ENCODE measurements at regions not wholly inside any gene's neighbourhood (a gene's known extent, or its start where the extent isn't known, plus 50 kb on each side); places are given as distances from the start of the nearest gene placed in this dataset.
"Not testable (repeated sequence)": the region's sequence is repeated elsewhere in the genome, so short reads cannot be mapped to it uniquely, and the experiment has no call there.

DNA sequence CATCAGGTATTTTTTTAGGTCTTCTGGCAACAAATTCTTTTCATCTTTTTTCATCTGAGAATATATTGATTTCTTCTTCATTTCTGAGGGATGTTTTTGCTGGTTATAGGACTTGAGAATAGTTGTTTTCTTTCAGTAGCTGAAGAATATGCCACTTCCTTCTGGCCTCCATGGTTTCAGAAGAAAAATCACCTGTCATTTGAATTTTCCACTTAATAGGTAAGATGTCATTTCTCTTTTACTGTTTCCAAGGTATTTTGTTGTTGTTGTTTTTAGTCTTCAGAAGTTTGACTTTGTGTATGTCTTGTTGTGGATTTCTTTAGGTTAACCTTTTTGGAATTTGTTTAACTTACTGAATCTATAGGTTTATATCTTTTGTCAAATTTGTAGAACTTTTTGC lies 257.8 kb upstream of the AMIGO2 start:
- no peaks in the 10 kb centered on the region for H3K36me3 ChIP-seq
- no peak overlapping the region for H3K9ac ChIP-seq (ENCODE audit: low read depth in 2 of 2, low read length in 2 of 2)
- no peak overlapping the region for H3K4me3 ChIP-seq
- TF ChIP-seq, protein P1, sequence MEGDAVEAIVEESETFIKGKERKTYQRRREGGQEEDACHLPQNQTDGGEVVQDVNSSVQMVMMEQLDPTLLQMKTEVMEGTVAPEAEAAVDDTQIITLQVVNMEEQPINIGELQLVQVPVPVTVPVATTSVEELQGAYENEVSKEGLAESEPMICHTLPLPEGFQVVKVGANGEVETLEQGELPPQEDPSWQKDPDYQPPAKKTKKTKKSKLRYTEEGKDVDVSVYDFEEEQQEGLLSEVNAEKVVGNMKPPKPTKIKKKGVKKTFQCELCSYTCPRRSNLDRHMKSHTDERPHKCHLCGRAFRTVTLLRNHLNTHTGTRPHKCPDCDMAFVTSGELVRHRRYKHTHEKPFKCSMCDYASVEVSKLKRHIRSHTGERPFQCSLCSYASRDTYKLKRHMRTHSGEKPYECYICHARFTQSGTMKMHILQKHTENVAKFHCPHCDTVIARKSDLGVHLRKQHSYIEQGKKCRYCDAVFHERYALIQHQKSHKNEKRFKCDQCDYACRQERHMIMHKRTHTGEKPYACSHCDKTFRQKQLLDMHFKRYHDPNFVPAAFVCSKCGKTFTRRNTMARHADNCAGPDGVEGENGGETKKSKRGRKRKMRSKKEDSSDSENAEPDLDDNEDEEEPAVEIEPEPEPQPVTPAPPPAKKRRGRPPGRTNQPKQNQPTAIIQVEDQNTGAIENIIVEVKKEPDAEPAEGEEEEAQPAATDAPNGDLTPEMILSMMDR (IDR thresholded peaks at IDR 0.05), result no peak
- H3K27ac ChIP-seq, result no peak overlapping the region
- H3K9me3 ChIP-seq, result no peaks in the 10 kb centered on the region
- no peaks in the 10 kb centered on the region for H3K4me1 ChIP-seq
- H3K27me3 ChIP-seq, result no peaks in the 10 kb centered on the region
- intact Hi-C loops (cut with DNase I), result no loop called here
- no peak for DNase-seq

DNA sequence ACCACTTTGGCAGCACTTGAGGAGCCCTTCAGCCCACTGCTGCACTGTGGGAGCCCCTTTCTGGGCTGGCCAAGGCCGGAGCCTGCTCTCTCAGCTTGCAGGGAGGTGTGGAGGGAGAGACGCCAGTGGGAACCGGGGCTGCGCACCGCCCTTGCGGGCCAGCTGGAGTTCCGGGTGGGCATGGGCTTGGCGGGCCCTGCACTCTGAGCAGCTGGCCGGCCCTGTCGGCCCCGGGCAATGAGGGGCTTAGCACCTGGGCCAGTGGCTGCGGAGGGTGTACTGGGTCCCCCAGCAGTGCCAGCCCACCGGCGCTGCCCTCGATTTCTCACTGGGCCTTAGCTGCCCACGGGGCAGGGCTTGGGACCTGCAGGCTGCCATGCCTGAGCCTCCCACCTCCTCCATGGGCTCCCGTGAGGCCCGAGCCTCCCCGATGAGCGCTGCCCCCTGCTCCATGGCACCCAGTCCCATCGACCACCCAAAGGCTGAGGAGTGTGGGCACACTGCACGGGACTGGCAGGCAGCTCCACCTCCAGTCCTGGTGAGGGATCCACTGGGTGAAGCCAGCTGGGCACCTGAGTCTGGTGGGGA lies 253.6 kb upstream of the AMIGO2 start:
- intact Hi-C loops (cut with DNase I); H3K9ac ChIP-seq (ENCODE audit: low read depth in 2 of 2, low read length in 2 of 2): not testable (repeated sequence)

DNA sequence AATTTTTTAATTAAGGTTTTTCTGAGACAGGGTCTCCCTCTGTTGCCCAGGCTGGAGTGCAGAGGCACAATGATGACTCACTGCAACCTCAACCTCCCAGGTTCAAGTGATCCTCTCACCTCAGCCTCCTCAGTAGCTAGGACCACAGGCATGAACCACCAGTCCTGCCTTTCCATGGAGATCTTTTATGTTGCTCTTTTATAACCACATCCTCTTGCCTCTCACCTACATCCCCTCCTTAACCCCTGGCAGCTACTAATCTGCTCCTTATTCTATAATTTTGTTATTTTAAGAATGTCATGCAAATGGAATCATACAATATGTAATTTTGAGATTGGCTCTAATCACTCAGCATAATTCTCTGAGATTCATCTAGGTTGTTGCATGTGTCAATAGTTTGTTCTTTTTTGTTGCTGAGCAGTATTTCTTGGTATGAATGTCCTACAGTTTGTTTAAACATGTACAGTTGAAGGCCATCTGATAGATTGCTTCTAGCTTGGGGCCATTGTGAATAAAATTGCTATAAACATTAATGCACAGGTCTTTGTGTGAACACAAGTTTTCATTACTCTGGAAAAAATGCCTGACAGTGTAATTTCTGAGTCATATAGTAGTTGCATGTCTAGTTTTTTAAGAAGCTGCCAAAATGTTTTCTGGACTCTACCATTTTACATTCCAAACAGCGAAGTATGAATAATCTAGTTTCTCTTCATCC lies 249.2 kb upstream of the AMIGO2 start:
- no peak overlapping the region for H3K9ac ChIP-seq (ENCODE audit: low read depth in 2 of 2, low read length in 2 of 2)
- intact Hi-C loops (cut with DNase I), result no loop called here
- H3K27ac ChIP-seq, result no peak overlapping the region
- H3K9me3 ChIP-seq, result no peaks in the 10 kb centered on the region
- TF ChIP-seq, protein P1 (IDR thresholded peaks at IDR 0.05), result no peak
- H3K4me1 ChIP-seq, result no peaks in the 10 kb centered on the region
- no peak overlapping the region for H3K4me3 ChIP-seq
- DNase-seq, result no peak
- no peaks in the 10 kb centered on the region for H3K36me3 ChIP-seq
- H3K27me3 ChIP-seq, result no peaks in the 10 kb centered on the region

More for the DNA sequence above, 253.6 kb upstream of the AMIGO2 start:
- not testable (repeated sequence) for DNase-seq, H3K36me3 ChIP-seq, H3K9me3 ChIP-seq, H3K4me1 ChIP-seq, H3K4me3 ChIP-seq, H3K27me3 ChIP-seq, H3K27ac ChIP-seq

DNA sequence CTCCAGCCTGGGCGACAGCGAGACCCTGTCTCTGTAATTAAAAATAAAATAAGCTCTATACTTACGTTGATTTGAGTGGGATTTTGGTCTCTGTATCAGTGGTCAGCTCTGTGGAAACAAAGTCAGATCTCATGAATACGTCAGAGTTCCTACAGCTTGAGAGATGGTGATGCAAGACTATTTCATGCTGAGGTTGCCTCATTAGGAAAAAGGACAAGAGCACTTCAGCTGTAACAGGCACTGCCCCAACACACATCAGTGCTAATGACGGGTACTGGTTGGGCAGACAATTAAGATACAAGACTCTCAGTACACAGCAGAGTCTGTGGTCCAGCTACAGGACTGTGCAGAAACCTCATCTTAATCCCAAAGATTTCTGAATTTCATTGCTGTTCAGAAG lies 246.4 kb upstream of the AMIGO2 start:
- H3K4me3 ChIP-seq, result no peak overlapping the region
- H3K9ac ChIP-seq (ENCODE audit: low read depth in 2 of 2, low read length in 2 of 2), result no peak overlapping the region
- no peaks in the 10 kb centered on the region for H3K36me3 ChIP-seq
- no peak for DNase-seq
- no peaks in the 10 kb centered on the region for H3K27me3 ChIP-seq
- TF ChIP-seq, protein P1 (IDR thresholded peaks at IDR 0.05), result no peak
- H3K4me1 ChIP-seq, result no peaks in the 10 kb centered on the region
- no peak overlapping the region for H3K27ac ChIP-seq
- H3K9me3 ChIP-seq, result no peaks in the 10 kb centered on the region
- intact Hi-C loops (cut with DNase I), result no loop called here

DNA sequence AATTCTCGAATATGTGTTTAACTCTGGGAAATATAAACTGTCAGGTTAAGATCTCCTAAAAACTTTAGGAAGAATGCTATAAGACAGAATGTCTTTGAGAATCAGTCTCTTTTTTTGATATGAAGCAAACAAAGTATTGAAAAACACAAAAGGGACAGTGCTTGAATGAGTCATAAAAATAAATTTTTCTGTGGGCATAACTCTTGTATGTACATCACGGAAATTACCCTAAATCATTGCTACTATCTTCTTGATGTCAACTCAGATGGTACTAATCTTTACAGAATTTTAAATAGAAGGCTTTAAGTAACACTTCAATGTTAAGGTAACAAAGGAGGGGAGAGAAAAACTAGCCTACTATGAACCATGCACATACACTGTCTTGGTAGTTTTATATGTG lies 244.0 kb upstream of the AMIGO2 start:
- Histone ChIP-seq H3K4me3 (no peak overlapping the region), H3K36me3 (no peaks in the 10 kb centered on the region), H3K9me3 (no peaks in the 10 kb centered on the region), H3K9ac (ENCODE audit: low read depth in 2 of 2, low read length in 2 of 2) (no peak overlapping the region), H3K27ac (no peak overlapping the region), H3K4me1 (no peaks in the 10 kb centered on the region), H3K27me3 (no peaks in the 10 kb centered on the region)
- intact Hi-C loops (cut with DNase I), result no loop called here
- TF ChIP-seq, protein P1 (IDR thresholded peaks at IDR 0.05), result no peak
- no peak for DNase-seq

DNA sequence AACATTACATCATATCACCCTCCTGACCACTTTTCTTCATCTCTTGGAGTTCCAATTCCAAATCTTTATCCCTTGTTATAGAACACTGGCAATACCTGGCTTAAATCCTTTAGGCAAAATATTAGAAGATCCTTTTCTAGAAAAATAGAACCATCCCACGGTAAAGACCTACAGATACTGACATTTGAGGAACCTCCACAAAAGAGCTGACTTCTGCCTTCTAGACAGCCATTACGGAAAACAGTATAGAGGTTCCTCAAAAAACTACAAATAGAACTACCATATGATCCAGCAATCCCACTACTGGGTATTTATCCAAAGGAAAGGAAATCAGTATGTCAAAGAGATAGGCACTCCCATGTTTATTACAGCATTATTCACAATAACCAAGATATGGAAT lies 241.7 kb upstream of the AMIGO2 start:
- H3K9ac ChIP-seq (ENCODE audit: low read depth in 2 of 2, low read length in 2 of 2), result no peak overlapping the region
- H3K4me1 ChIP-seq, result no peaks in the 10 kb centered on the region
- intact Hi-C loops (cut with DNase I), result no loop called here
- no peak overlapping the region for H3K27ac ChIP-seq
- no peak for DNase-seq
- no peaks in the 10 kb centered on the region for H3K27me3 ChIP-seq
- no peaks in the 10 kb centered on the region for H3K9me3 ChIP-seq
- TF ChIP-seq, protein P1 (IDR thresholded peaks at IDR 0.05), result no peak
- no peaks in the 10 kb centered on the region for H3K36me3 ChIP-seq
- H3K4me3 ChIP-seq, result no peak overlapping the region

Data from colonic mucosa (tissue), 4 donors.